ENCODE measurements at regions not wholly inside any gene's neighbourhood (a gene's known extent, or its start where the extent isn't known, plus 50 kb on each side); places are given as distances from the start of the nearest gene placed in this dataset.

GRCh38 chr9:71620331-71620730 is 148.0 kb downstream of the CEMIP2 start:
- TF ChIP-seq POLR2A (IDR thresholded peaks at IDR 0.05) (no peak), CTCF (IDR thresholded peaks at IDR 0.05 in 8 of 11, conservative IDR thresholded peaks at IDR 0.05 in 3 of 11) (no peak), POLR2AphosphoS5 (IDR thresholded peaks at IDR 0.05) (no peak)
- intact Hi-C loops (cut with DNase I; ENCODE audit: low total_unique reads) = no loop called here
- peaks cover 0 to 11% (median 0%) of the 10 kb centered on the region in 8 donors for H3K9me3 ChIP-seq
- 65 to 91% (median 82%) methylated on average over 2 of the region's 2 CpGs for WGBS, 5 donors
- no peak overlapping the region for H3K27ac ChIP-seq
- no peaks in the 10 kb centered on the region for H3K36me3 ChIP-seq
- H3K27me3 ChIP-seq (replicated peaks in 1 of 7) = no peaks in the 10 kb centered on the region
- no peaks in the 10 kb centered on the region for H3K4me1 ChIP-seq
- DNase-seq = no peak
- no peak overlapping the region for H3K4me3 ChIP-seq

GRCh38 chr9:71619926-71620325 is 148.4 kb downstream of the CEMIP2 start:
- Histone ChIP-seq H3K27ac (no peak overlapping the region), H3K4me3 (no peak overlapping the region), H3K9me3 (peaks cover 0 to 11% (median 0%) of the 10 kb centered on the region in 8 donors), H3K36me3 (no peaks in the 10 kb centered on the region), H3K27me3 (replicated peaks in 1 of 7) (no peaks in the 10 kb centered on the region), H3K4me1 (no peaks in the 10 kb centered on the region)
- no peak for DNase-seq
- intact Hi-C loops (cut with DNase I; ENCODE audit: low total_unique reads) = no loop called here
- no peak for TF ChIP-seq POLR2AphosphoS5 (IDR thresholded peaks at IDR 0.05)
- no peak for TF ChIP-seq POLR2A (IDR thresholded peaks at IDR 0.05)
- no peak for TF ChIP-seq CTCF (IDR thresholded peaks at IDR 0.05 in 8 of 11, conservative IDR thresholded peaks at IDR 0.05 in 3 of 11)
- 81 to 87% (median 84%) methylated on average over 2 of the region's 2 CpGs for WGBS, 5 donors

GRCh38 chr9:71614409-71615010 is 153.8 kb downstream of the CEMIP2 start:
- H3K27ac ChIP-seq = no peak overlapping the region
- H3K36me3 ChIP-seq = no peaks in the 10 kb centered on the region
- no peak overlapping the region for H3K4me3 ChIP-seq
- 78 to 84% (median 81%) methylated on average over 3 of the region's 3 CpGs for WGBS, 5 donors
- H3K9me3 ChIP-seq = peaks cover 0 to 26% (median 11%) of the 10 kb centered on the region in 8 donors
- intact Hi-C loops (cut with DNase I; ENCODE audit: low total_unique reads) = loop anchor here (5.0 kb wide), 1 partner anchor 153 kb away; the partner anchor contains the start of gene CEMIP2
- no peaks in the 10 kb centered on the region for H3K4me1 ChIP-seq
- no peaks in the 10 kb centered on the region for H3K27me3 ChIP-seq (replicated peaks in 1 of 7)
- DNase-seq = no peak
- no peak for TF ChIP-seq CTCF (IDR thresholded peaks at IDR 0.05 in 8 of 11, conservative IDR thresholded peaks at IDR 0.05 in 3 of 11)
- no peak for TF ChIP-seq POLR2A (IDR thresholded peaks at IDR 0.05)
- TF ChIP-seq POLR2AphosphoS5 (IDR thresholded peaks at IDR 0.05) = no peak

- intact Hi-C loops (cut with DNase I; ENCODE audit: low total_unique reads) = loop anchor here (5.0 kb wide), 1 partner anchor 154 kb away; the partner anchor contains the start of gene CEMIP2
- 63 to 84% (median 74%) methylated on average over 2 of the region's 2 CpGs for WGBS, 5 donors
- H3K4me1 ChIP-seq = no peaks in the 10 kb centered on the region
- peaks cover 0 to 25% (median 11%) of the 10 kb centered on the region in 8 donors for H3K9me3 ChIP-seq
- H3K27ac ChIP-seq = no peak overlapping the region
- no peaks in the 10 kb centered on the region for H3K36me3 ChIP-seq
- no peak overlapping the region for H3K4me3 ChIP-seq
- TF ChIP-seq POLR2AphosphoS5 (IDR thresholded peaks at IDR 0.05) (no peak), CTCF (IDR thresholded peaks at IDR 0.05 in 8 of 11, conservative IDR thresholded peaks at IDR 0.05 in 3 of 11) (no peak), POLR2A (IDR thresholded peaks at IDR 0.05) (no peak)
- H3K27me3 ChIP-seq (replicated peaks in 1 of 7) = no peaks in the 10 kb centered on the region
- DNase-seq = no peak
Measured at GRCh38 chr9:71612889-71613288, 155.4 kb downstream of the CEMIP2 start.
